IPS DF 4.7 (cell line): ENCODE measurements at regions not wholly inside any gene's neighbourhood (a gene's known extent, or its start where the extent isn't known, plus 50 kb on each side); places are given as distances from the start of the nearest gene placed in this dataset.

Experiments used
- DNase-seq: peaks from one replicate; pipeline ENCODE4 v3.0.0-alpha.2; 2013; ENCODE audit warnings: low spot score; ENCODE audit errors: extremely low read depth

DNA sequence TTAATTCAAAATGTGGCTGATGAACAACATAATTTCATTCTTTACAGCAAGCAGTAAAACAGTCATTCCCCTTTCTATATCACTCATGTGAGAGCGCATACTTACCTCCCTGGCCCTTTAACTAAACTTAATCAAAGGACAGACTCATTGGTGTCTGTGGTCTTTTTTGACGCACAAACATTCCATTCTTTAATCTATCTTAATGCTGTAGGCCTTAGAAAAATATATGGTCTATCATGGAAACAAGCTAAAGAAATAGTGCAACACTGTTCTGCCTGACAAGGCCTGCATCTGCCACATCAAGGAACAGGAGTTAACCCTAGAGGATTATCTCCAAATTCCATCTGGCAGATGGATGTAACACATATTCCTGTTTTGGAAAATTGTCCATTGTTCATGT, 878.1 kb downstream of the NLGN4Y start:
- no peak for DNase-seq

DNA sequence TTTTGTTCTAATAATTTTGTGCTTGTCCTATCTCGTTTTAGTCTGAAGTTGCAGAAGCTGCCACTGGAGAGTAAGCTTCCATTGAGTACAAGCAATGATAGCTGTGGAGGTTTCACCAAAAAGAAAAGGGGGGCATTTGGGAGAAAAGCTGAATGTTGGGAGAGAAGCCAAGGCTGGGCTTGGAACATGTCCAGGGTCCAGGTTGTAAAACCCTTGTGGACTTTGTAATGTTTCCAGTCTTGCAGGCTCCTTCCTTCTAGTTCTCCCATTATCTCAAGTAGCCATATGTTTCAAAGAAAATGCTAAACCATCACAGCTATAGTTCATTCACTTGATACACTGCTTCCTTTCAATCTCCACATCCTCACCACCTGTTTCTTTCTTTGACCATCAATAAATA, 880.2 kb downstream of the NLGN4Y start:
- DNase-seq: no peak

DNA sequence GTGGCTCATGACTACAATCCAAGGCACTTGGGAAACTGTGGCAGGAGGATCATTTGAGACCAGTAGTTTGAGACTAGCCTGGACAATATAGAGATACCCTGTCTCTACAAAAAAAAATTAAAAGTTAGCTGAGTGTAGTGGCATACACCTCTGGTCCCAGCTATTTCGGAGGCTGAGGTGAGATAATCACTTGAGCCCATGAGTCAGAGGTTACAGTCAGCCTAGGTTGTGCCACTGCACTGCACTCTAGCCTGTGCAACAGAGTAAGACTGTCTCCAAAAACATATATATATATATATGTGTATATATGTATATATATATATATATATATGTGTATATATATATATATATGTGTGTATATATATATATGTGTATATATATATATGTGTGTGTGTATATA, 890.8 kb downstream of the NLGN4Y start:
- no peak for DNase-seq

DNA sequence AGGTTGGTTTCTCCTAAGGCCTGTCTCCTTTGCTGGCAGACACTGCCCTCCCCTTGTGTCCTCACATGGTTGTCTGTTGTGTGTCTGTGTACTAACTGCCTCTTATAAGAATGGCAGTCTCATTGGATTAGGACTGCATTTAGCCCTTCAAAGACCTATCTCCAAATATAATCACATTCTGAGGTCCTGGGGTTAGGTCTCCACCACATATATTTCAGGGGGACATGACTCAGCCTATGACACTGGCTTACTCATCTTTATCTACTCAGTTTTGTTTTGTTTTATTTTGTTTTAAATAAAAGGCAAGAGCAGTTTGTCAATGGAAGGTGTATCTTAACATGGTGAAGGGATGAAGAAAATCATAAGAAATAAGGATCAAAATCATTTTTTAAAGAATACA, 894.3 kb downstream of the NLGN4Y start:
- DNase-seq: no peak

DNA sequence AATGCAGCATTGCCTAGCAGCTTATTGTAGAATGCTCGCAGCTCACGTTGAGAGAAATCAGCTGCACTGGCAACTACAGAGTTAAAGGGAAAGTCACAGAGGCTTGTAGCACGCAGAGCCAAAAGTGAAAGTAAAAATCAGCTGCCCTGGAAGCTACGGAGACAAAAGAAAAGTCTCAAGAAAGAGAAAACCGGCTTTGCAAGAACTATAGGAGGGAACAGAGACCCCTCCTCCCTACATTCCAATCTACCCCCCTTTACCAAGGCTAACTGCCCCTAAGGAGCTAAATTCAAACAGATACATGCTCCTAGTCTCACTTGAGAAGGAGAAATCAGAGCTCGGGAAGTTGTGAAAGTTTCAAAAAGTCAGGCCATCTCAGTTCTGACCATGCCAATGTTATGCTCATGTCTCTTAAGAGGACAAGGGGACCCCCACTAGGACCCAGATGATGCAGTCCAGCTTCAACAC, 900.4 kb downstream of the NLGN4Y start:
- no peak for DNase-seq

DNA sequence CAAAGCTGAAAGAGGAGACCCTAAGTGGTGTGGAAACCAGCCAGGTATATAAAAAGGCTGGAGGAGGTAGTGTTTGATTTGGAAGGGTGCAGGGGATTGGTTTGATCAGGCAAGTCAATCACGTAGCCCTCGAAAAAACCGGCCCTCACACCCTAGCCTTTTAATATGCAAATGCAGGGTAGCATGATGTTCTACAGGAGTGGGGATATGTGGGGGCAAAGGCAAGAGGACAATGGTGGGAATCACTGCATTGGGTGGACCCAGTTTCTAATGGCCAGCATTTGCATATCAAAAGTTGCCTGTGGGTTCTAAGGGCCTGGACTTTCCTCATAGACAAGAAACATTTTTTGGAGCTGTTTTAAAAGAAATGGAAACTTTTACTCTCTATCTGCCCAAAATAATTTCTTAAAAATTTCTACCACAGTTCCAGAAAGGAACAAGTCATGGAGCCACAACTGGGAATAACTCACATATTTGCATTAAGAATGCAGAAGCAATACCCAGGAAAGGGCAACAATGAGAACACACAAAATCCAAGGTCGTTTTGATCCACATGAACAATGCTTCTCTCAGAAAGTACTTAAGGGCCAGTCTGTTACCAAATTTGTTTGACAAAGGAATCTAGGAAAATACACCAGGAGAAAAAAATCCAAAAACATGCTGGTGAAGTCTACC, 915.8 kb downstream of the NLGN4Y start:
- no peak for DNase-seq

DNA sequence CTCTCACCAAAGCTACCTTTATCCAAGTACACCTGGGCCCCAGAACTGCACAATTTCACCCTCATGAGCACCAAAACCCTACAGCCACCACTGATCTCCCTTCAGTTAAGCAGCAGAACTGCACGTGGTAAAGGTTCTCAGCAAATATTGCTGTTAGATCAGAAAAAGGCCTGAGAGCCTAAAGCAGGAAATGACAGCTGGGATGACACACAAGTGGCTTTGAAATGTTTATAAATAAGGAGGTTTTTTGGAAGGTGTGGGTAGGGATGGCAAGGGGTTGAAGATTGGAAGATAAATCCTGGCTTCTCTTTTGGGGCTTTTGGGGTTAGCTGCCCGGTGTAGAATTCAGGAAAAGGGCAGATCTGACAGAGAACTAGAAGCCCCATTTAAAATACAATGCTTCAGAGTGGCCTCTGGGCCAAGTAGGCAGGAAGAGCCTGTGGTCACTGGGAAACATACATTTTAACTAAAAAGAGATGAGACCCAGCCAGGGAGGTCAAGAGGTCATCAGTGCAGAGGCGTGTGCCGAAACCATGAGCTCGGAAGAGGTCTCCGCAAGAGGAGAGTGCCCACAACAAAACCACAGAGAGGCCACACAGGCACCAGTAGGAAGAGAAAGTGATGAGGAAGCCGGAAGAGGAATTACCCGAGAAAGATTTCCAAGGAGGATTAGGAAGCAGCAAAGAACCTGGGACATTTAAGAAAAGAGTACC, 916.5 kb downstream of the NLGN4Y start:
- no peak for DNase-seq

DNA sequence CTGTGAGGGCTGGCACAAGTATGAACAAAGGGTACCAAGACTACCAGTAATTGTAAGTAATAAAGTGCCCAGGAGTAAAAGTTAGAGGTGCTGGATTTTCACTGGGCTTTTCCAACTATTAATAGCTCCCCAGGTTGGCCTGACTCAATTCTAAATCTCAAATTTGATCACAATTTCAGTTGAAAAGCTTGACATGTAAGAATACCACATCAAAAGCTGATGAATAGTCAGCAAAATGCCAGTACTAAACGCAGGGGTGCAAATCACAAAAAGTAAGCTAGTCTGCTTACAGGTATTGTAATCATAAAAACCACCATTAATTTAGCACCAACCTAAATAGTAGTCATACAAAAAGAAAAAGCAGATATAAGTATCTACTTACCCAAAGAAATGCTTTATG, 917.5 kb downstream of the NLGN4Y start:
- DNase-seq: no peak

DNA sequence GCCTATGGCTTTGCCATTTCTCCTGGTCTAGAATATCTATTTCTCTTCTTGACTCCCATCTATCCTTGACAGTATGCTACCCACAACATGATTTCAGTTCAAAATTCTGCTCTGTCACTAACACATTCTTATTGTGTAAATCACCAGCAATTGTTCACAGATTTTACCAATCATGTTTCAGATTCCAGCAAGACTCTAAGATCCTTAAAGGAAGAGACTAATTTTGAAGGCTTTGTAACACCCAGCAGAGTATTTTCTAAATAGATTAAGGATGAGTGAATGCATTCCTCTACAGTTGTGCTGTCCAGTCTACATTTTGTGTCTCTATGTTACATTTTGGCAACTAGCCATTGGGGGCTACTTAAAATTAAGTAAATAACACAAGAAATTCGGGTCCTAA, 921.5 kb downstream of the NLGN4Y start:
- DNase-seq: no peak

DNA sequence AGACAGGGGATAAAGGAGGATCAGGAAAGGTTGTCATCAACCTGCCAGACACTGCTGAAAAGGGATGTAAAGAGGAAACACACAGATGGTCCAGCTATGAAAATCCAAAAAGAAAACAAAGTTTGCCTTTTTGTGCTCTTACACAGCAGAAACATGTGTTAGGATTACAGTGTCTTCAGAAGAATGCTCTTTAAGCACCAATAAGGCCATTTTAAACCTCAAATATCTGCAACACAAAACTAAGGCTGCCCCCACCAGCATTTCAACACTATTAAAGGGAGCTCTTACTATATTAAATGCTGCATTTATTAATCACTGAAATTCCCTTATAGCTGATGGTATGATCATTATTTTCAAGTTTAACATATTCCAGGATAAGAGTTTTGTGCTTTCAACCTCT, 922.5 kb downstream of the NLGN4Y start:
- DNase-seq: no peak

DNA sequence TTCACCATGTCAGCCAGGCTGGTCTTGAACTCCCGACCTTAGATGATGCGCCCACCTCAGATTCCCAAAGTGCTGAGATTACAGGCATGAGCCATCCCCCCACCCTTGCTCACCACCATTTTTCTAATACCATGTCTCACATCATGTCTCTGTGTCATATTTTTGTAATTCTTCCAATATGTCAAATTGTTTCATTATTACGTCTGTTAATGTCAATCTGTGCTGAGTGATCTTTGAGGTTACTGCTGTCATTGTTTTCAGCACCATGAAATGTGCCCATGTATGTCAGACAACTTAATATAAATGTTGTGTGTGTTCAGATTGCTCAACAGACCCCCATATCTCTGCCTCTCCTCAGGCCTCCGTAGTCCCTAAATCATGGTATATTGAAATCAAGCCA, 923.6 kb downstream of the NLGN4Y start:
- DNase-seq: no peak

DNA sequence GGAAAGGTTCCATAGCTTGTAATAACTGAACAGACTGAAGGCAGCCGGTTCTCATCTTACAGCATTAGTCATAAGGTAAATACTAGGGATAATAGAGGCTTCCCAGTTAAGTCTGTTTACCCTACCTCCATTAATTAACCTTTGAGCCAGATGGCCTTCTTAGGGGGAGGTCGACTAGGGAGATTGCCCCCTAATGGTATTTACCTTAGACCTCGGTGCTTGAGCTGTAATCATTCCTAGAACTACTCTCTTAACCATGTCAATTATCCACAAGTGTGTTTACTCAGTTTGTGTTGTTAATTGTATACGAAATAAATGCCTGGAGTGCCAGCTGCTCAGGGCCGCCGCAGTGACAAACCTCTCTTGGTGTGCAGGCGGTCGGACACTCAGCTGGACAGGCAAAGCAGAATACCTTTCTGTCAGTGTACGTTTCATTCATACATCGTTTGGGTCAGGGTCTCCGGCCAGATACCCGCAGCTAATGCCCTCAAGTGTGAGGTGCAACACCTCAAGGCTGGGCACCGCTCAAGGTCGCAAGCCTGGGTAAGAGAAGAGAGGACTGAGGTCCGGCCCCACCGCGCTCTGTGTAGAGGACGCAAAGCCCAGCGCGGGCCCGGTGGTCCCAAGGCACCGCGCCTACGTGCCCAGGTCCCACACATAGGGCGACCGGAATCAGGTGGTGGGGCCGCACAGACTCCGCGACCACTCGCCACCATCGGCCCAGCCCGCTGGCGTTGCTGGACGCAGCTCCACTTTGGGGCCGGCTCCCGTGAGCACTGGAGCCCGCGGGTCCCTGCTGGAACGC, 931.0 kb downstream of the NLGN4Y start:
- DNase-seq: no peak

DNA sequence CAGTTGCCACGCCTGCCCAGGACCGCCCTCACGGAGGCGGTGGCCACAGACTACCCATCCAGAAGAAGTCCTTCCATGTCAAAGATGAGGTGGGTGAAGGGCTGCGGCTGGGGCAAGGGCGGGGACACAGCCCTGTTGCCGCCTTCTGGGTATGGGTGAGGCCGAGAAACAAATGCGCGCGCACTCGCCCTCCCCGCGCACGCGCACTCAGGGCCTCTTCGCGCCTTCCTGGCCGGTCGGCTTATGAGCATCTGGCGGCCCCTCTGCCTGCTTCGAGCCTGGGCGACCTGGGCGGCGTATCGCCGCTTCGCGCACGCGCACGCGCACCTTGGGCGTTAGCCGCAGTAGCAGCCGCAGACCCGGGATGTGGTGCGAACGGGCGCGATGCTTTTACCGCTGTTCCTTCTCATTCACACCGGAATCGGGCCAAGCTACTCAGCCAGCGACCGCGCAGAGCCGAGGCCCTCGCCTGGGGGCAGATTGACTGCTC, 931.7 kb downstream of the NLGN4Y start:
- DNase-seq: no peak

DNA sequence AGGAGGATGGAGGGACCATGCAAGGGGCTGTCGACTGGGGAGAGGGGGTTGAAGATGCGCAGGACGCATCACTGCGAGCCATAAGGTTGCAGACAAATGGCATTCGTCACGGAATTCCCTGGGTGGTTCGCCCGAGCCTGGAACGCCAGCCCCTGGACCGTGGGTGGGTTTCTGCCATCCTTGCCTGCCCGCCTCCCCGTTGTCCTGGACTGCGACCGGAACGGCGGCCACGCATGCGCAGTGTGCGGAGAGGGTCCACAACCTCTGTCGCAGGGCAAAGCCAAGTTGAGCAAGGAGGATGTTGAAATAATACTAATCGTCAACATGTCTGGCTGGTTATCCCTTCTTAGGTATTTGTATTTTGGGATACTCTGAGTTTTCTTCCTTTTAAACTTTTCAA, 932.2 kb downstream of the NLGN4Y start:
- DNase-seq: no peak

DNA sequence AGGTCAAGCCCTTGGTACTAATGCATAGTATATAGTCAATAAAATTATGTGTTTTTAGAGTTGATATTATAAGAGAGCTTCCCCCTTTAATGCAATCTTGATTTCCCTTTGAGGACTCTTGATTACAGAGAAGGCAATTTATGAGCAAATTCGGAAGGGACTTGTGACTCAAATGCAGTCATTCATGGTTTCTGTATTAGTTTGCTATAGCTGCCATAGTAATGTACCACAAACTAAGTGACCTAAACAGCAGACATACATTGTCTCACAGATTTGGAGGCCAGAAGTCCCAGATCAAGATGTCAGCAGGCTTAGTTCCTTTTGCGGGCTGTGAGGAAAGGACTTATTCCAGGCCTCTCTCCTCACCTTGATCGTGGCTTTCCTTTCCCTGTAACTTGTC, 933.4 kb downstream of the NLGN4Y start:
- no peak for DNase-seq

DNA sequence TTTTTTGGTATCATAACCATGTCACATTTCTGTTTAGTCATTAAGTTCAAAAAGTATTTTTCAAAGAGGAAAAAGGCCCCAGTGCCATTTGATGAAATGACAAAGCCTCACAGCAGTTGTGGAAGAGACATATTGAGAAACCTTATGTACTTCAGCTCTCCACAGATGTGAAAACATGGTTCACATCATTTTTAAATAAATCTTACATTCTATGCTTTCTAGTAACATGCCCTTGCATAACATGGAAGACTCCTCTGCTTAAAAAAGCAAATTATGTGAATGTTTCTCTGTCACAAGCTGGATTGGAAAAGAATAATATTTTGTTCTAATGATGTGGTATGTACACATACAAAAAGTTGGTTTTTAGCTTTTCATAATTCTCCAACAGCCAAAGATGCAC, 934.1 kb downstream of the NLGN4Y start:
- no peak for DNase-seq

DNA sequence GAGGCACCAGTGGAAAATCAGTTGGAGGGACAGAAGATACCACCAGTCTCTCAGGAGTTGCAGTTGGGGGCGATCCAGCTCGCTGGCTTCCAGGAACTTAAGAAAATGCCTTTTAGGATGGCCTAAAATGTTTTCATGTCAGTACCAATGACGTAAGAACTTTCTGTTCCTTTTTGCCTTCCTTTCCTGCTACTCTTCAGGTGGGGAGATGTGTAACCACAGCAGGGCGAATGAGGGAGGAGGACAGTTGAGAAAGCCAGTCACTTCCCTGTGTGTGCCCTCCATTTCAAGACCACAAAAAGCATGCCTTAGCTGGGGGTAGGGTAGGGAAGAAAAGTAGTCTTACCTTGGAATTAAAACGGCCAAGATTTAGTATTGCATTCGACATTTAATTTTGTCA, 941.6 kb downstream of the NLGN4Y start:
- DNase-seq: no peak

DNA sequence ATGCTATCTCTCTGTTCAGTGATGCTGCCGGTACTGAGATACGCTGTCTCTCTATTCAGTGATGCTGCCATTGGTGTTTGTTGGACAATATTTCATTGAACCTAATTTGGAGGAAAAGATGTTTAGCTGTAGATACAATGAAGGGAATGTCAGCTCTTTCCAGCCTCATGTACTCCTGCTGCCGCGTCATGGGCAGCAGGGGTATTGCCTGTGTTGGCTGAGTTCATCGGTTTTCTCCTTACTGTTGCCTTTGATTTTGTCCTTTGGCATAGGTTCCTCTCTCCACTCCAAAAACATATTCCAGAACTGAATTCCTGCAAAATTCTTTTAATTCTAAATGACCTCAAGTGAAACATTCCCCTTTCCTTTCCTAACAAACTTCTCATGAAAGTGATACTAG, 942.6 kb downstream of the NLGN4Y start:
- DNase-seq: no peak

DNA sequence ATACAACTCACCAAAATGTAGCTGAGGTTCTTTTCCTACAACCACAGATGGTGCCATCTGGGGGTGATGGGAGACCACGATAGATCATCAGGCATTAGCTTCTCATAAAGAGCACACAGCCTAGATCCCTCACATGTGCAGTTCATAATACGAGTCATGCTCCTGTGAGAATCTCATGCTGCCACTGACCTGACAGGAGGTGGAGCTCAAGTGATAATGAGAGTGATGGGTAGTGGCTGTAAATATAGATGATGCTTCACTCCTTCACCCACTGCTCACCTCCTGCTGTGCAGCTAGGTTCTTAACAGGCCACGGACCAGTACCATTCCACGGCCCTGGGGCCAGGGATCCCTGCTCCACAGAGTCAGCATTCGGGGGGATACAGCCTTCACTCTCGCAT, 943.8 kb downstream of the NLGN4Y start:
- no peak for DNase-seq

DNA sequence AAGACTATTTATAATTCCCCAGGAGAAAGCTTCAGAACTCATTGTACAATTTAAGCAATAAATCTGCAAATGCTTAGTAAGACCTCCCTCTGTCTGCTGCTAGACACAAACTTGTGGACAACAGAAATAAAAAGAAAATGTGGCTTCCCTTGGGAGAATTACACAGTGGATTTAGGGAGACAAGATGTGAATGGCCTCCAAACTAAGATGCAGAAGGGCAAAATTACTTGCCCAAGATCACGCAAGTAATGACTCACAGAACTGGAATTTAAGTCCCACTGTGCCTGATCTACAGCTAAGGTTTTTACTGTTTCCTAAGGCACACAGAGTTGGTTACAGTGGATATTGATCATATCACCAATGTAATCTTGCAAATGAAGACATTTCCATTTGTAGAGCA, 947.0 kb downstream of the NLGN4Y start:
- no peak for DNase-seq

DNA sequence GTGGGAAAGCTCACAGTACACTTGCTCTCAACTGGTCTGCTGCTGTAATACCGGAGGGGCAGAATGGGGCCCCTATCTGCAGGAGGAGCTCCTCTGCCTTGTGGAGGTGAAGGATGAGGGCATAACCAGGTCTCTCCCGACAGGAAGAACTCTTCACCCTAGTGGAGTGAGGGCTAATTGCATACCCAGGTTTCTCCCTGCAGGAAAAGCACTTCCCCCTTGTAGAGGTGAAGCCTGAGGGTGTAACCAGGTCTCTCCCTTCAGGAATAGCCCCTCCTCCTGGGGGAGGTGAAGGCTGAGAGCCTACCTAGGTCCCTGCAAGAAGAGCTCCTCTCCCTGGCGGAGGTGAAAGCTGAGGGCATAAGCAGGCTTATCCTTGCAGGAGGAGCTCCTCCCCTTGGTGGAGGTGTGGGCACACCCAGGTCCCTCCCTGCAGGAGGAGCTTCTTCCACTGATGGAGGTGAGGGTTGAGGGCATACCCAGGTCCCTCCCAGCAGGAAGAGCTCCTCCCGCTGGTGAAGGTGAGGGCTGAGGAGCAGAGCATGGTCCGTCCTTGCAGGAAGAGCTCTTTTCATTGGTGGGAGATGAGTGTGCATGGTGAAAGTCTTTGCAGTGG, 954.1 kb downstream of the NLGN4Y start:
- no peak for DNase-seq

DNA sequence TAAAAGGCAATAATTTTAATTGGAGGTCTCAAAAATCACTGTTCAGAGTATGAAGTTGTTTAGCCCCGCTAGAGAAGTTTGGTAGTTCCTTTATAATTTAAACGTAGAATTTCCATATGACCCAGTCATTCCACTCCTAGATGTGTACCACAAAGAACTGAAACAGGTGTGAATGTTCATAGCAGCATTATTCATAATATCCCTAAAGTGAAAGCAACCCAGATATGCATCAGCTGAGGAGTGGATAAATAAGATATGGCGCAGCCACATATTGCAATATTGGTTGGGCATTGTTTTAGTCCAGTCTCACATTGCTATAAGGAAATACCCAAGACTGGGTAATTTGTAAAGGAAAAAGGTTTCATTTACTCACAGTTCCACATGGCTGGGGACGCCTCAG, 976.2 kb downstream of the NLGN4Y start:
- DNase-seq: no peak
